T-helper 1 cell (primary cell): ENCODE measurements at regions not wholly inside any gene's neighbourhood (a gene's known extent, or its start where the extent isn't known, plus 50 kb on each side); places are given as distances from the start of the nearest gene placed in this dataset.
"Not testable (repeated sequence)": the region's sequence is repeated elsewhere in the genome, so short reads cannot be mapped to it uniquely, and the experiment has no call there.

Experiments used
- DNase-seq, 5 donors: peaks; one replicate each; pipeline ENCODE4 v3.0.0-alpha.2; 2012 to 2020

- DNase-seq, result no peak
Measured at GRCh38 chr6:81962198-81962597, 209.7 kb upstream of the TENT5A start.

GRCh38 chr6:81950877-81951276, 198.4 kb upstream of the TENT5A start:
- DNase-seq, result no peak

GRCh38 chr6:81948861-81949260, 196.4 kb upstream of the TENT5A start:
- DNase-seq, result no peak

GRCh38 chr6:81948196-81948595, 195.7 kb upstream of the TENT5A start:
- not testable (repeated sequence) for DNase-seq

GRCh38 chr6:81944661-81945060, 192.2 kb upstream of the TENT5A start:
- no peak for DNase-seq

GRCh38 chr6:81942842-81943241, 190.4 kb upstream of the TENT5A start:
- not testable (repeated sequence) for DNase-seq

GRCh38 chr6:81942067-81942370, 189.5 kb upstream of the TENT5A start:
- DNase-seq, result no peak

GRCh38 chr6:81940451-81940985, 188.0 kb upstream of the TENT5A start:
- no peak for DNase-seq

- DNase-seq, result no peak
Measured at GRCh38 chr6:81939766-81940165, 187.3 kb upstream of the TENT5A start.

- DNase-seq, result no peak
Measured at GRCh38 chr6:81938991-81939732, 186.7 kb upstream of the TENT5A start.

GRCh38 chr6:81938014-81938856, 185.8 kb upstream of the TENT5A start:
- no peak for DNase-seq

- DNase-seq, result no peak
Measured at GRCh38 chr6:81937296-81937937, 184.9 kb upstream of the TENT5A start.

GRCh38 chr6:81934936-81935335, 182.5 kb upstream of the TENT5A start:
- no peak for DNase-seq

- DNase-seq, result no peak
Measured at GRCh38 chr6:81933608-81934051, 181.1 kb upstream of the TENT5A start.

- no peak for DNase-seq
Measured at GRCh38 chr6:81933089-81933488, 180.6 kb upstream of the TENT5A start.

GRCh38 chr6:81932448-81932847, 180.0 kb upstream of the TENT5A start:
- DNase-seq, result not testable (repeated sequence)

- DNase-seq, result no peak
Measured at GRCh38 chr6:81929828-81930227, 177.3 kb upstream of the TENT5A start.

- no peak for DNase-seq
Measured at GRCh38 chr6:81925201-81925600, 172.7 kb upstream of the TENT5A start.

- no peak for DNase-seq
Measured at GRCh38 chr6:81909981-81910900, 157.8 kb upstream of the TENT5A start.

- no peak for DNase-seq
Measured at GRCh38 chr6:81909162-81909561, 156.7 kb upstream of the TENT5A start.

GRCh38 chr6:81906709-81907204, 154.3 kb upstream of the TENT5A start:
- no peak for DNase-seq

- no peak for DNase-seq
Measured at GRCh38 chr6:81906041-81906440, 153.6 kb upstream of the TENT5A start.
